Stomach (tissue), 8 donors: ENCODE measurements at regions not wholly inside any gene's neighbourhood (a gene's known extent, or its start where the extent isn't known, plus 50 kb on each side); places are given as distances from the start of the nearest gene placed in this dataset.

Source experiments
- DNase-seq, 2 donors: peaks; one replicate each; pipeline versions ENCODE4 v3.0.0 to v3.0.0-alpha.2; 2013 to 2019
- H3K27ac ChIP-seq, 5 donors: fragments of 200-600 bp in 4 of 5; sonication (generic) in 4 of 5; one replicate each; pipeline ENCODE4 v1.5.1; 2013 to 2019; ENCODE audit warnings: mild to moderate bottlenecking in 1 of 5, moderate library complexity in 1 of 5
- H3K27me3 ChIP-seq, 3 donors: fragments of 200-600 bp; sonication (generic); one replicate each; pipeline ENCODE4 v1.5.1; 2017 to 2019; ENCODE audit warnings: mixed run types in 1 of 3
- H3K36me3 ChIP-seq, 4 donors: fragments of 200-600 bp; sonication (generic); 1 replicate in 3 of 4; 2 replicates in 1 of 4; pipeline ENCODE4 v1.5.1; 2016 to 2019
- H3K4me1 ChIP-seq, 4 donors: fragments of 200-600 bp; sonication (generic); one replicate each; pipeline ENCODE4 v1.5.1; 2016 to 2019
- H3K4me3 ChIP-seq, 4 donors: fragments of 200-600 bp; sonication (generic) in 3 of 4; one replicate each; pipeline ENCODE4 v1.5.1; 2016 to 2019; ENCODE audit warnings: mild to moderate bottlenecking in 1 of 4
- H3K9me3 ChIP-seq, 4 donors: fragments of 200-600 bp; sonication (generic); one replicate each; pipeline ENCODE4 v1.5.1; 2016 to 2019
- CTCF ChIP-seq, 7 experiments: fragments of 450-650 bp in 4 of 7; fragments of 200-600 bp in 3 of 7; sonication (generic) in 3 of 7; IDR thresholded peaks; one replicate each; pipeline ENCODE4 v1.5.1; 2016 to 2019; ENCODE audit warnings: antibody characterized with exemption in 7 of 7, control low read depth in 2 of 7, mild to moderate bottlenecking in 1 of 7
- EP300 ChIP-seq: sonication (generic); formaldehyde crosslinking; IDR thresholded peaks from one replicate; pipeline ENCODE4 v1.6.1; 2017; ENCODE audit warnings: antibody characterized with exemption
- POLR2A ChIP-seq, 4 donors: fragments of 450-650 bp; IDR thresholded peaks; one replicate each; pipeline ENCODE4 v1.6.1; 2016; ENCODE audit warnings: antibody characterized with exemption in 4 of 4, control low read depth in 2 of 4, mild to moderate bottlenecking in 1 of 4, moderate library complexity in 1 of 4
- POLR2AphosphoS5 ChIP-seq, 3 donors: sonication (generic); formaldehyde crosslinking; IDR thresholded peaks; one replicate each; pipeline ENCODE4 v1.6.1; 2016; ENCODE audit warnings: antibody characterized with exemption in 3 of 3
- WGBS, 5 donors: extraction: QIAGEN DNeasy Blood & Tissue Kit in 3 of 5; methylation state at CpG; one replicate each; pipeline versions ENCODE4 v1.1.5 to v1.1.7; 2013 to 2018; 5-methylcytosine and 5-hydroxymethylcytosine counted together
- intact Hi-C: fragments of 100-400 bp; cut with DNase I; formaldehyde crosslinking; loops from one replicate; pipeline ENCODE4 v1.15.1; 2023; ENCODE audit warnings: low total_unique reads
- donor health status: healthy with polysubstance abuse.
- donor health status: Bipolar disorder and iron deficiency.
- donor health status: healthy.

GRCh38 chr18:24846138-24846537, 385.7 kb downstream of the HRH4 start:
- no peaks in the 10 kb centered on the region for H3K9me3 ChIP-seq
- H3K4me3 ChIP-seq = no peak overlapping the region
- H3K4me1 ChIP-seq = no peaks in the 10 kb centered on the region
- intact Hi-C loops = no loop called here
- TF ChIP-seq POLR2AphosphoS5 (IDR thresholded peaks at IDR 0.05) (no peak), CTCF (IDR thresholded peaks at IDR 0.05) (no peak), EP300 (no peak), POLR2A (IDR thresholded peaks at IDR 0.05) (no peak)
- no peaks in the 10 kb centered on the region for H3K36me3 ChIP-seq
- H3K27me3 ChIP-seq = no peaks in the 10 kb centered on the region
- WGBS, 5 donors = 68 to 82% (median 70%) methylated on average over 2 of the region's 2 CpGs
- H3K27ac ChIP-seq = no peak overlapping the region
- no peak for DNase-seq

GRCh38 chr18:24850532-24850931, 390.1 kb downstream of the HRH4 start:
- H3K36me3 ChIP-seq = no peaks in the 10 kb centered on the region
- 70 to 86% (median 75%) methylated on average over 7 of the region's 7 CpGs for WGBS, 5 donors
- no peaks in the 10 kb centered on the region for H3K9me3 ChIP-seq
- no peak for DNase-seq
- no peak overlapping the region for H3K4me3 ChIP-seq
- no peaks in the 10 kb centered on the region for H3K4me1 ChIP-seq
- intact Hi-C loops = no loop called here
- no peaks in the 10 kb centered on the region for H3K27me3 ChIP-seq
- TF ChIP-seq CTCF (IDR thresholded peaks at IDR 0.05) = no peak
- no peak overlapping the region for H3K27ac ChIP-seq

GRCh38 chr18:24853076-24853475, 392.6 kb downstream of the HRH4 start:
- Histone ChIP-seq H3K9me3 (no peaks in the 10 kb centered on the region), H3K4me1 (no peaks in the 10 kb centered on the region), H3K27ac (no peak overlapping the region), H3K4me3 (no peak overlapping the region), H3K27me3 (no peaks in the 10 kb centered on the region), H3K36me3 (no peaks in the 10 kb centered on the region)
- intact Hi-C loops = no loop called here
- TF ChIP-seq CTCF (IDR thresholded peaks at IDR 0.05) = no peak
- 76 to 87% (median 85%) methylated on average over 3 to 4 of the region's 4 CpGs for WGBS, 5 donors
- DNase-seq = no peak

GRCh38 chr18:24860978-24861680, 400.7 kb downstream of the HRH4 start:
- no peak for DNase-seq
- no peaks in the 10 kb centered on the region for H3K27me3 ChIP-seq
- TF ChIP-seq CTCF (IDR thresholded peaks at IDR 0.05) (no peak), POLR2A (IDR thresholded peaks at IDR 0.05) (no peak), POLR2AphosphoS5 (IDR thresholded peaks at IDR 0.05) (no peak), EP300 (no peak)
- intact Hi-C loops = no loop called here
- H3K27ac ChIP-seq = no peak overlapping the region
- no peaks in the 10 kb centered on the region for H3K36me3 ChIP-seq
- WGBS, 5 donors = 47 to 56% (median 50%) methylated on average over 10 of the region's 10 CpGs
- H3K4me1 ChIP-seq = no peaks in the 10 kb centered on the region
- no peak overlapping the region for H3K4me3 ChIP-seq
- H3K9me3 ChIP-seq = no peaks in the 10 kb centered on the region
